ENCODE measurements at regions not wholly inside any gene's neighbourhood (a gene's known extent, or its start where the extent isn't known, plus 50 kb on each side); places are given as distances from the start of the nearest gene placed in this dataset.

DNA sequence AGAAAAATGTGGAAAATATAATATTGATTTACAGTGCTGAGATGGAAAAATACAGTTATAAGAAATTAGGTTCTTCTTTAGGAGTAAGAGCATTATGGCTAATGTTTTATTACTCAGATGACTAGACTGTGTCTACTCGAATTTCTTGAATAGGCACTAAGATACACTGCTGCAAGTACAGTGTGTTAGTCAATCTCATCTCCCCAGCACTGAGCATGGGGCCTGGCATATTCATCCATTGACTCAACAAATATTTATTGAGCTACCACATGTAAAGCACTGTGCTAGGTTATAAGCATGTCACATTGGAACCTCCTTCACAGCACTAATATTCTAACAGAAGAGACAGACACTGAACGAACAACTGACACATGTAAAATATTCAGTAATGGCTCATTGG, 242.5 kb upstream of the GPC6 start:
- TF ChIP-seq ZFP36 (IDR thresholded peaks at IDR 0.05; ENCODE audit: borderline replicate concordance, partially characterized antibody): no peak
- TF ChIP-seq, protein P1, sequence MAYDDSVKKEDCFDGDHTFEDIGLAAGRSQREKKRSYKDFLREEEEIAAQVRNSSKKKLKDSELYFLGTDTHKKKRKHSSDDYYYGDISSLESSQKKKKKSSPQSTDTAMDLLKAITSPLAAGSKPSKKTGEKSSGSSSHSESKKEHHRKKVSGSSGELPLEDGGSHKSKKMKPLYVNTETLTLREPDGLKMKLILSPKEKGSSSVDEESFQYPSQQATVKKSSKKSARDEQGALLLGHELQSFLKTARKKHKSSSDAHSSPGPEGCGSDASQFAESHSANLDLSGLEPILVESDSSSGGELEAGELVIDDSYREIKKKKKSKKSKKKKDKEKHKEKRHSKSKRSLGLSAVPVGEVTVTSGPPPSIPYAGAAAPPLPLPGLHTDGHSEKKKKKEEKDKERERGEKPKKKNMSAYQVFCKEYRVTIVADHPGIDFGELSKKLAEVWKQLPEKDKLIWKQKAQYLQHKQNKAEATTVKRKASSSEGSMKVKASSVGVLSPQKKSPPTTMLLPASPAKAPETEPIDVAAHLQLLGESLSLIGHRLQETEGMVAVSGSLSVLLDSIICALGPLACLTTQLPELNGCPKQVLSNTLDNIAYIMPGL (CRISPR knock-in tag; IDR thresholded peaks at IDR 0.05; ENCODE audit: borderline replicate concordance): no peak
- no peak for TF ChIP-seq MAFK (IDR thresholded peaks at IDR 0.05; ENCODE audit: partially characterized antibody)
- no peak for TF ChIP-seq RCOR1 (IDR thresholded peaks at IDR 0.05; ENCODE audit: low read depth, low read length)
- TF ChIP-seq HDAC2 (IDR thresholded peaks at IDR 0.05): no peak
- TF ChIP-seq RAD21 (conservative IDR thresholded peaks at IDR 0.05 in 1 of 2, IDR thresholded peaks at IDR 0.05 in 1 of 2): no peak

Data from A549 (cell line).